Activated naive CD8-positive, alpha-beta T cell treated with anti-CD3 and anti-CD28 coated beads for 36 hours (primary cell): ENCODE measurements at regions not wholly inside any gene's neighbourhood (a gene's known extent, or its start where the extent isn't known, plus 50 kb on each side); places are given as distances from the start of the nearest gene placed in this dataset.
"Not testable (repeated sequence)": the region's sequence is repeated elsewhere in the genome, so short reads cannot be mapped to it uniquely, and the experiment has no call there.

ENCODE experiments used
- DNase-seq: peaks from one replicate; pipeline ENCODE4 v3.0.0; 2021
- H3K27ac Mint-ChIP-seq: one replicate; pipeline ENCODE4 v1.8.0; 2022; ENCODE audit warnings: mild to moderate bottlenecking, moderate library complexity, mixed read lengths
- H3K27me3 Mint-ChIP-seq: one replicate; pipeline ENCODE4 v1.8.0; 2022; ENCODE audit warnings: mild to moderate bottlenecking, mixed read lengths
- H3K36me3 Mint-ChIP-seq: one replicate; pipeline ENCODE4 v1.8.0; 2021; ENCODE audit warnings: mild to moderate bottlenecking, mixed read lengths
- H3K4me1 Mint-ChIP-seq: one replicate; pipeline ENCODE4 v1.8.0; 2021; ENCODE audit warnings: mixed read lengths
- H3K4me3 Mint-ChIP-seq: one replicate; pipeline ENCODE4 v1.8.0; 2022; ENCODE audit warnings: mild to moderate bottlenecking, moderate library complexity, mixed read lengths
- H3K9me3 Mint-ChIP-seq: one replicate; pipeline ENCODE4 v1.8.0; 2022; ENCODE audit warnings: mixed read lengths

DNA sequence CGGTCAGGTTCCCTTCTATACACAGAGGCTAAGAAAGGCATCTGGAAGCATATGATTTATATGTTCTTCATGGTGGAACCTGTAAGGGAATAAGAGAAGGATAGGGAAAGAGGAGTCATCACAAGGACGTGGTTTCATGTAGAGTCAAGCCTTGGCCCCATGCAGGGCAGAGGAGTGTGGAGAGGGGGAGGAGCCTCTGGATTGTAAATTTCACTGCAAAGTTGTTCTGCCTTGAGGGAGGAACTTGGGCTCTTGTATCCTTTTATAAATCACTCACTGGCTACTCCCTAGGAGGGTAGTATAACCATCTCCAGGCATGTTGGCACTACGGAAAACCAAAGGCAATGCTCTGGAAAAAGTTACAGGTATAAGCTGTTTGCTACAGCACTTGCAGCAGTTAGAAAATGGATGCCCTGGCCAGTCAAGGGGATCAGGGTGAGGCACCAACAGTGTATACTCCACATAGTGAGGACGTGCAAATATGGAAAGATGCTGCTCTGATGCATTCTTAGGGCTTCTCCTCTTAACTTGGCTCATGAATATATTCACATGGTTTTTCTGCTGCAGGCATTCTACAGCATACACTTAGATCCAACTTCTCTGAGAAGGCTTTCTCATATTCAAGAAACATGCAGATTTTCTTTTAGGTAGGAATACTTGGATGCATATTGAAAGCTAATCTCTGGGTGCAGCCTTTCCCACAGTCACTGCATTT, 60.3 kb upstream of the ZNF81 start:
- DNase-seq: no peak
- peaks cover 2% of the 10 kb centered on the region for H3K27me3 Mint-ChIP-seq
- H3K27ac Mint-ChIP-seq: no peak overlapping the region
- peaks cover 4% of the 10 kb centered on the region for H3K9me3 Mint-ChIP-seq
- no peaks in the 10 kb centered on the region for H3K4me1 Mint-ChIP-seq
- no peaks in the 10 kb centered on the region for H3K36me3 Mint-ChIP-seq
- H3K4me3 Mint-ChIP-seq: no peak overlapping the region

GRCh38 chrX:47772764-47773163, 63.9 kb upstream of the ZNF81 start:
- H3K4me1 Mint-ChIP-seq: no peaks in the 10 kb centered on the region
- H3K36me3 Mint-ChIP-seq: no peaks in the 10 kb centered on the region
- no peak overlapping the region for H3K4me3 Mint-ChIP-seq
- no peak for DNase-seq
- peaks cover 4% of the 10 kb centered on the region for H3K9me3 Mint-ChIP-seq
- peaks cover 5% of the 10 kb centered on the region for H3K27me3 Mint-ChIP-seq
- no peak overlapping the region for H3K27ac Mint-ChIP-seq

DNA sequence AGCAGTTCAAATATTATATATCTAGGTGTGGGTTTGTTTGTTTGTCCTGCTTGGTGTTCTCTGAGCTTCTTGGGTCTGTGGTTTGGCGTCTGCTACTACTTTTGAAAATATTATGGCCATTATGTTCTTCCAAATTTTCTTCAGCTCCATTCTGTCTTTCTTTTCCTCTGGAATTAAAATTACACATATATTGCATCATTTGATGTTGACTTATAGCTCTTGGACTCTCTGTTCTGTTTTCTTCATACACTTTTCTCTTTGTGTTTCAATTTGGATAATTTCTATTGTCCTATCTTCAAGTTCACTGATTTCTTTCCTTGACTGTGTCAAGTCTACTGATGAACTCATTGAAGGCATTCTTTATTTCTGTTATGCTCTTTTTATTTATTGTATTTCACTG, 65.2 kb upstream of the ZNF81 start:
- Mint-ChIP-seq H3K36me3 (no peaks in the 10 kb centered on the region), H3K4me1 (no peaks in the 10 kb centered on the region), H3K9me3 (no peaks in the 10 kb centered on the region), H3K27me3 (peaks cover 5% of the 10 kb centered on the region), H3K27ac (no peak overlapping the region), H3K4me3 (no peak overlapping the region)
- DNase-seq: no peak

- H3K4me3 Mint-ChIP-seq, DNase-seq, H3K27ac Mint-ChIP-seq, H3K4me1 Mint-ChIP-seq, H3K9me3 Mint-ChIP-seq, H3K36me3 Mint-ChIP-seq, H3K27me3 Mint-ChIP-seq: not testable (repeated sequence)
These were observed 73.9 kb upstream of the ZNF81 start for GRCh38 chrX:47762826-47763225.

DNA sequence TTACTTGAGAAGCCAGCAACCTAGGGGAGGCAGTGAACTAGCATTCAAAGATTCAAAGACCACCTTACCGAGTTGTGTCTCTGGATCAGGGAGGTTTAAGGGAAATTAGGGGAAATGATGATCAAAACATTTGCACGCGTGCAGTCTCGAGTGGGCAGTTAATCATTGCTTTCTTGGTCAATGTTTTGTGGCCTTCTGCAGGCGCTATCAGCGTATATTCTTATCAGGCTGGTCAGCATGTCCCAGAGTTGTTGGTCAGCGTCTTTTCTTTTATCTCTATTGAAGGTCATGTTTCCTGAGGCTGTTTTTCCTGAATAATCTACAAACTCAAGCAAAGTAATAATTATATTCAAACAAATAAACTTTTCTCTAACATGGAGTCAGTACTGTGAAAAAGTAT, 84.0 kb upstream of the ZNF81 start:
- Mint-ChIP-seq H3K9me3 (no peaks in the 10 kb centered on the region), H3K36me3 (no peaks in the 10 kb centered on the region), H3K27ac (no peak overlapping the region), H3K4me1 (no peaks in the 10 kb centered on the region), H3K4me3 (no peak overlapping the region), H3K27me3 (no peaks in the 10 kb centered on the region)
- DNase-seq: no peak

GRCh38 chrX:47751670-47752069, 85.0 kb upstream of the ZNF81 start:
- no peaks in the 10 kb centered on the region for H3K27me3 Mint-ChIP-seq
- H3K36me3 Mint-ChIP-seq: no peaks in the 10 kb centered on the region
- no peaks in the 10 kb centered on the region for H3K9me3 Mint-ChIP-seq
- no peak overlapping the region for H3K4me3 Mint-ChIP-seq
- no peaks in the 10 kb centered on the region for H3K4me1 Mint-ChIP-seq
- no peak overlapping the region for H3K27ac Mint-ChIP-seq
- DNase-seq: peak; percentile 25

DNA sequence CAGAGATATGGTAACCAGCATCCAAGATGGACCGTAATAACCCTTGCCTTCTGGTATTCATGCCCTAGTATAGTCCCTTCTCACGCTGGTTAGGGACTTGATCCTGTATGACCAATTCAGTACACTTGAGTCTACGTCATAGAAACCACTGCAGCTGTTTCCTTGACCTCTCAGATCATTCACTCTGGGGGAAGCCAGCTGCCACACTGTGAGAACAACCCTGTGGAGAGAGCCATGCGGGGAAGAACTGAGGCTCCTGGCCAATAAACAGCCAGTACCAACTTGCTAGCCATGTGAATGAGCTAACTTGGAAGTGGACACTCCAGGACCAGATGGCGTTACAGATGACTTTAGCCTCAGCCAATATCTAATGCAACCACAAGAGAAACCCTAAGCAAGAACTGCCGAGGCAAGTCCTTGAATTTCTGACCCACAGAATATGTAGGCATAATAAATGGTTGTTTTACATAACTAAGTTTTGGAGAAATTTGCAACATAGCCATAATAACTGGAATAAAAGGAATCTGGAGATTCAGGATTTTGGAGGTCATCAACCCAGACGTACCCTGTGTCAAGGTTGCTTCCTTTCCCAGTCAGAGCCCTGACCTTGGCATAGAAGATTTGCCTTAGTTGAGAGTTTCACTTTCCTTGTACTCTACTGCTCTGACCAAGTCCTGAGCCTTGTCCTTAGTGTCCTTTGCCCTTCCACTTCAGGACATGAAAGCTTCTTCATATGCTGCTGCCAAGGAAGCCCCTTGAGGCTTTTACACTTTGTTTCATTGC, 87.3 kb upstream of the ZNF81 start:
- Mint-ChIP-seq H3K27ac (no peak overlapping the region), H3K4me3 (no peak overlapping the region), H3K36me3 (no peaks in the 10 kb centered on the region), H3K9me3 (no peaks in the 10 kb centered on the region), H3K4me1 (no peaks in the 10 kb centered on the region), H3K27me3 (no peaks in the 10 kb centered on the region)
- DNase-seq: no peak

GRCh38 chrX:47748576-47748975, 88.1 kb upstream of the ZNF81 start:
- no peaks in the 10 kb centered on the region for H3K27me3 Mint-ChIP-seq
- no peak overlapping the region for H3K4me3 Mint-ChIP-seq
- H3K27ac Mint-ChIP-seq: no peak overlapping the region
- DNase-seq: no peak
- no peaks in the 10 kb centered on the region for H3K36me3 Mint-ChIP-seq
- H3K9me3 Mint-ChIP-seq: no peaks in the 10 kb centered on the region
- no peaks in the 10 kb centered on the region for H3K4me1 Mint-ChIP-seq

DNA sequence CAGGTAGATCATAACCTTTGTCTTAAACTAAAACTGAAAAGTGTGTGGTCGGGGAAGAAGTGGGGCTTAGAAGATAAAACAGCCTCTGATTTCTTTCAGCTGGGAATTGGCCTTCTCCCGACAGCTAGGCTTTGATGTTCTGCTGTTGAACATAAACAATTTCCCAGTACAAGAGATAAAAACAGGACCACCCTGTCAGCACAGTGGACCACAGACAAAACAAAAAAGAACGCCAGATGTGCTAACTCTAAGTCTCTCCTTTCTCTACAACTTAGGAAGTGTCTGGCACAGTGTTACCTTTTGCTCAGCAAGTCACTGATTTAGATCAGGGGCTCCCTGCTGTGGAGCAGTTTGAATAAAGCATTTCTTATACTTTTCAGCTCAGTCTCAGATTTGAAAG, 87.5 kb upstream of the UXT start:
- Mint-ChIP-seq H3K27me3 (no peaks in the 10 kb centered on the region), H3K9me3 (no peaks in the 10 kb centered on the region), H3K4me3 (no peak overlapping the region), H3K4me1 (no peaks in the 10 kb centered on the region), H3K27ac (no peak overlapping the region), H3K36me3 (no peaks in the 10 kb centered on the region)
- DNase-seq: no peak

- no peak for DNase-seq
- Mint-ChIP-seq H3K9me3 (no peaks in the 10 kb centered on the region), H3K4me3 (no peak overlapping the region), H3K4me1 (no peaks in the 10 kb centered on the region), H3K27ac (no peak overlapping the region), H3K36me3 (no peaks in the 10 kb centered on the region), H3K27me3 (no peaks in the 10 kb centered on the region)
These were observed 86.4 kb upstream of the UXT start for GRCh38 chrX:47745416-47745815.

- Mint-ChIP-seq H3K9me3 (no peaks in the 10 kb centered on the region), H3K27ac (no peak overlapping the region), H3K36me3 (no peaks in the 10 kb centered on the region), H3K4me3 (no peak overlapping the region), H3K4me1 (no peaks in the 10 kb centered on the region), H3K27me3 (no peaks in the 10 kb centered on the region)
- no peak for DNase-seq
These were observed 84.5 kb upstream of the UXT start for GRCh38 chrX:47743504-47743903.

DNA sequence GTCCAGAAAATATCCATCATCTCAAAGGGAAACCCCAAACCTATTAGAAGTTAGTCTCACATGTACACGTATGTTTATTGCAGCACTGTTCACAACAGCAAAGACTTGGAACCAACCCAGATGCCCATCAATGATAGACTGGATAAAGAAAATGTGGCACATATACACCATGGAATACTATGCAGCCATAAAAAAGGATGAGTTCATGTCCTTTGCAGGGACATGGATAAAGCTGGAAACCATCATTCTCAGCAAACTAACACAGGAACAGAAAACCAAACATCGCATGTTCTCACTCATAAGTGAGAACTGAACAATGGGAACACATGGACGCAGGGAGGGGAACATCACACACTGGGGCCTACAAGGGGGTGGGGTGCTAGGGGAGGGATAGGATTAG, 79.9 kb upstream of the UXT start:
- H3K27me3 Mint-ChIP-seq, H3K9me3 Mint-ChIP-seq, H3K27ac Mint-ChIP-seq, H3K36me3 Mint-ChIP-seq, H3K4me3 Mint-ChIP-seq, DNase-seq, H3K4me1 Mint-ChIP-seq: not testable (repeated sequence)

DNA sequence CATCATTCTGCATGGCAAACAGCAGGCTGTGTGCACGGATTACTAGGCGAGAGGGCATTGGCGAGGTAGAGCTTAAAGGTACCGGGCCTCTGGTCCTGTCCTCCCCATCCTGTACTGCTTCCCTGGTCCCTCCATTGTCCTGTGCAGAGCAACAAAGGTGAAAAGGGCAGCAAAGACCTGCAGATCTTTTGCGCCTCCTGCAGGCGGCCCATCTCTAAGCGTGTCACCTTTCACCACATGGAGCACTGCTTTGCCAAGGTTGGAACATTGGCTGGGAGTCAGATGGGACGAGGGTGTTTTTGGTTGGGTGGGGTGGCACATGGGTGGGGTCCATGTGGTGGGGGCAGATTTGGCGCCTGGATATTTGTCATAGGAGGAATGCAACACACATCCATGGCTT, 64.7 kb upstream of the UXT start:
- Mint-ChIP-seq H3K4me3 (no peak overlapping the region), H3K9me3 (no peaks in the 10 kb centered on the region), H3K36me3 (no peaks in the 10 kb centered on the region), H3K4me1 (no peaks in the 10 kb centered on the region), H3K27me3 (peaks cover 8% of the 10 kb centered on the region), H3K27ac (no peak overlapping the region)
- no peak for DNase-seq

- no peaks in the 10 kb centered on the region for H3K36me3 Mint-ChIP-seq
- no peak overlapping the region for H3K4me3 Mint-ChIP-seq
- H3K27ac Mint-ChIP-seq: no peak overlapping the region
- no peak for DNase-seq
- H3K4me1 Mint-ChIP-seq: no peaks in the 10 kb centered on the region
- H3K27me3 Mint-ChIP-seq: peaks cover 8% of the 10 kb centered on the region
- H3K9me3 Mint-ChIP-seq: no peaks in the 10 kb centered on the region
These were observed 64.1 kb upstream of the UXT start for GRCh38 chrX:47723083-47723482.

DNA sequence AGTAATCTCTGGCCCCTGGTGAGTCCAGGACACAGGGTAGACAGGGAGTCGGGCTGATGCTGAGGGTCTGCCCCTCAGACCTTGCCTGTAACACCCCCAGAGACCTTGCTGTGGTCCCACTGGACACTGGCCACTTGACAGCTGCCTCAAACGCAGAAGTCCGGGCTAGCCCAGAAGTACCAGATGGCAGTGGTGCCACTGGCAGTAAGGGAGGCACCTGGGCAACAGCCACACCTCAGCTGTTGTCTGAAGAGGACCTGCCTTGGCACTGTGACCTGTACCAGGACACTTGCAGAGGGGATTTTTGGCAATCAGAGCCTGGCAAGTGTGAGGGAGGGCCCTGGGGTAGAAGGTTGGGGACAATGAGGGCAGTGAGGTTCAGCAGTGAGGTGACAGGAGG, 63.3 kb upstream of the UXT start:
- DNase-seq: no peak
- Mint-ChIP-seq H3K4me1 (no peaks in the 10 kb centered on the region), H3K4me3 (no peak overlapping the region), H3K27ac (no peak overlapping the region), H3K9me3 (no peaks in the 10 kb centered on the region), H3K27me3 (peaks cover 8% of the 10 kb centered on the region), H3K36me3 (no peaks in the 10 kb centered on the region)

GRCh38 chrX:47715078-47715477, 56.1 kb upstream of the UXT start:
- not testable (repeated sequence) for DNase-seq, H3K27ac Mint-ChIP-seq, H3K36me3 Mint-ChIP-seq, H3K4me1 Mint-ChIP-seq, H3K27me3 Mint-ChIP-seq, H3K4me3 Mint-ChIP-seq, H3K9me3 Mint-ChIP-seq
